ENCODE measurements at regions not wholly inside any gene's neighbourhood (a gene's known extent, or its start where the extent isn't known, plus 50 kb on each side); places are given as distances from the start of the nearest gene placed in this dataset.

- TF ChIP-seq CREB1 (IDR thresholded peaks at IDR 0.05; ENCODE audit: low read depth) = no peak
- no peak for TF ChIP-seq REST (IDR thresholded peaks at IDR 0.05; ENCODE audit: low read depth)
- TF ChIP-seq EP300 (IDR thresholded peaks at IDR 0.05; ENCODE audit: borderline replicate concordance) = no peak
- no peak for TF ChIP-seq YY1 (IDR thresholded peaks at IDR 0.05; ENCODE audit: low read depth)
Observed at GRCh38 chr9:82599336-82599949, 463.5 kb downstream of the RASEF start.

- TF ChIP-seq CEBPB (IDR thresholded peaks at IDR 0.05) (no peak), TCF12 (IDR thresholded peaks at IDR 0.05; ENCODE audit: low read depth) (no peak), MAX (IDR thresholded peaks at IDR 0.05) (no peak), FOXM1 (IDR thresholded peaks at IDR 0.05; ENCODE audit: borderline replicate concordance, low read depth) (no peak), CREB1 (IDR thresholded peaks at IDR 0.05; ENCODE audit: low read depth) (no peak)
Observed at GRCh38 chr9:82600536-82601292, 462.2 kb downstream of the RASEF start.

- TF ChIP-seq EP300 (IDR thresholded peaks at IDR 0.05; ENCODE audit: borderline replicate concordance) (no peak), TAF1 (IDR thresholded peaks at IDR 0.05; ENCODE audit: low read depth) (no peak), YY1 (IDR thresholded peaks at IDR 0.05; ENCODE audit: low read depth) (no peak), FOXM1 (IDR thresholded peaks at IDR 0.05; ENCODE audit: borderline replicate concordance, low read depth) (no peak), CEBPB (IDR thresholded peaks at IDR 0.05) (no peak), TCF12 (IDR thresholded peaks at IDR 0.05; ENCODE audit: low read depth) (no peak), TEAD4 (IDR thresholded peaks at IDR 0.05) (no peak), REST (IDR thresholded peaks at IDR 0.05; ENCODE audit: low read depth) (no peak), NFIC (IDR thresholded peaks at IDR 0.05) (no peak), USF1 (IDR thresholded peaks at IDR 0.05) (no peak), ZBTB7A (IDR thresholded peaks at IDR 0.05; ENCODE audit: low read depth) (no peak), MAX (IDR thresholded peaks at IDR 0.05) (no peak), EGR1 (IDR thresholded peaks at IDR 0.05) (no peak), RAD21 (IDR thresholded peaks at IDR 0.05; ENCODE audit: low read depth) (no peak), CREB1 (IDR thresholded peaks at IDR 0.05; ENCODE audit: low read depth) (no peak)
Observed at GRCh38 chr9:82601293-82601771, 461.6 kb downstream of the RASEF start.

- TF ChIP-seq REST (IDR thresholded peaks at IDR 0.05; ENCODE audit: low read depth) = no peak
Observed at GRCh38 chr9:82604947-82605656, 457.8 kb downstream of the RASEF start.

GRCh38 chr9:82605657-82606031 lies 457.3 kb downstream of the RASEF start:
- TF ChIP-seq MAX (IDR thresholded peaks at IDR 0.05) = no peak
- TF ChIP-seq TCF12 (IDR thresholded peaks at IDR 0.05; ENCODE audit: low read depth) = no peak
- no peak for TF ChIP-seq EP300 (IDR thresholded peaks at IDR 0.05; ENCODE audit: borderline replicate concordance)
- no peak for TF ChIP-seq NFIC (IDR thresholded peaks at IDR 0.05)
- no peak for TF ChIP-seq TEAD4 (IDR thresholded peaks at IDR 0.05)
- TF ChIP-seq RAD21 (IDR thresholded peaks at IDR 0.05; ENCODE audit: low read depth) = no peak
- TF ChIP-seq REST (IDR thresholded peaks at IDR 0.05; ENCODE audit: low read depth) = no peak
- TF ChIP-seq FOXM1 (IDR thresholded peaks at IDR 0.05; ENCODE audit: borderline replicate concordance, low read depth) = no peak

Measured in Ishikawa (cell line).